SK-N-SH (cell line): ENCODE measurements at regions not wholly inside any gene's neighbourhood (a gene's known extent, or its start where the extent isn't known, plus 50 kb on each side); places are given as distances from the start of the nearest gene placed in this dataset.
A peak's percentile ranks its signal among the peaks of the same experiment; 100 is the strongest.

Source experiments
- CTCF ChIA-PET: fragments of 300-600, 350-600 bp; formaldehyde crosslinking; extraction: SDS; loops from one replicate; lab custom pipeline; 2021; lab: Yijun Ruan, JAX
- POLR2A ChIA-PET: fragments of 350-600 bp; sonication (Branson Sonifier 250); formaldehyde crosslinking; extraction: SDS; loops from one replicate; lab custom pipeline; 2020; ENCODE audit warnings: antibody characterized with exemption, inconsistent platforms; lab: Yijun Ruan, JAX
- DNase-seq: peaks from one replicate; pipeline ENCODE4 v3.0.0; 2012
- H2AFZ ChIP-seq: fragments of 200-600 bp; sonication (generic); 2 replicates; pipeline ENCODE4 v1.8.1; 2016; ENCODE audit warnings: antibody characterized with exemption, mild to moderate bottlenecking, low read depth
- H3F3A ChIP-seq: fragments of 200-600 bp; sonication (generic); replicated peaks from 2 replicates; pipeline ENCODE3; 2016; ENCODE audit warnings: antibody characterized with exemption, mild to moderate bottlenecking; ENCODE audit not compliant: insufficient read depth
- H3K27ac ChIP-seq, 2 experiments: fragments of 200-500 bp in 1 of 2; fragments of 200-600 bp in 1 of 2; sonication (Bioruptor generic) in 1 of 2; sonication (generic), shearing (Covaris generic) in 1 of 2; 2 replicates each; pipeline versions ENCODE4 v1.5.1 to v1.6.1; 2014 to 2016; ENCODE audit warnings: low read depth in 2 of 2, inconsistent platforms in 1 of 2, low read length in 1 of 2, mild to moderate bottlenecking in 1 of 2, mixed read lengths in 1 of 2
- H3K27me3 ChIP-seq: fragments of 200-600 bp; sonication (generic), shearing (Covaris generic); 2 replicates; pipeline ENCODE4 v1.6.1; 2016; ENCODE audit warnings: mixed run types; ENCODE audit not compliant: insufficient read depth
- H3K36me3 ChIP-seq, 2 experiments: fragments of 200-500 bp in 1 of 2; fragments of 200-600 bp in 1 of 2; sonication (Bioruptor generic) in 1 of 2; sonication (generic) in 1 of 2; replicated peaks in 1 of 2; 2 replicates each; pipeline versions ENCODE3 to v1.5.1; 2014 to 2016; ENCODE audit warnings: low read length in 1 of 2, mild to moderate bottlenecking in 1 of 2; ENCODE audit not compliant: insufficient read depth in 2 of 2, control insufficient read depth in 1 of 2
- H3K4me1 ChIP-seq, 2 experiments: fragments of 200-500 bp in 1 of 2; fragments of 200-600 bp in 1 of 2; sonication (Bioruptor generic) in 1 of 2; sonication (generic), shearing (Covaris generic) in 1 of 2; 2 replicates each; pipeline versions ENCODE4 v1.5.1 to v1.6.1; 2014 to 2016; ENCODE audit warnings: low read depth in 1 of 2, low read length in 1 of 2, mixed run types in 1 of 2; ENCODE audit not compliant: insufficient read depth in 2 of 2, control insufficient read depth in 1 of 2
- H3K4me2 ChIP-seq: fragments of 200-600 bp; sonication (generic), shearing (Covaris generic); 2 replicates; pipeline ENCODE4 v1.6.1; 2017; ENCODE audit warnings: mixed run types
- H3K4me3 ChIP-seq, 2 experiments: fragments of 200-500 bp in 1 of 2; fragments of 200-600 bp in 1 of 2; sonication (Bioruptor generic) in 1 of 2; sonication (generic), shearing (Covaris generic) in 1 of 2; 2 replicates each; pipeline versions ENCODE4 v1.5.1 to v1.8.1; 2014 to 2016; ENCODE audit warnings: low read depth in 2 of 2, inconsistent platforms in 1 of 2, low read length in 1 of 2, mild to moderate bottlenecking in 1 of 2, mixed read lengths in 1 of 2, moderate library complexity in 1 of 2
- H3K79me2 ChIP-seq: fragments of 200-600 bp; sonication (generic); 2 replicates; pipeline ENCODE4 v1.8.1; 2017; ENCODE audit warnings: mild to moderate bottlenecking; ENCODE audit not compliant: insufficient read depth
- H3K9ac ChIP-seq: fragments of 200-600 bp; sonication (generic); 2 replicates; pipeline ENCODE4 v1.6.1; 2017; ENCODE audit warnings: mixed run types
- H3K9me2 ChIP-seq: fragments of 200-600 bp; sonication (generic); 2 replicates; pipeline ENCODE4 v1.6.1; 2017; ENCODE audit warnings: mixed run types
- H3K9me3 ChIP-seq: fragments of 200-600 bp; sonication (generic); 2 replicates; pipeline ENCODE4 v1.6.1; 2017; ENCODE audit warnings: mixed run types, mild to moderate bottlenecking, moderate library complexity
- H4K20me1 ChIP-seq: fragments of 200-600 bp; sonication (generic); 2 replicates; pipeline ENCODE4 v1.6.1; 2017; ENCODE audit warnings: mild to moderate bottlenecking, mixed run types; ENCODE audit not compliant: insufficient read depth
- ELF1 ChIP-seq: IDR thresholded peaks from 2 replicates; pipeline ENCODE4 v1.4.0; 2012
- FOSL2 ChIP-seq: IDR thresholded peaks from 2 replicates; pipeline ENCODE4 v1.4.0; 2012; ENCODE audit warnings: low read depth, mild to moderate bottlenecking, moderate library complexity, borderline replicate concordance
- FOXJ3 ChIP-seq: sonication (generic); formaldehyde crosslinking; IDR thresholded peaks from 2 replicates; pipeline ENCODE4 v1.5.1; 2020; ENCODE audit warnings: mild to moderate bottlenecking, missing genetic modification reagents
- FOXM1 ChIP-seq: IDR thresholded peaks from 2 replicates; pipeline ENCODE4 v1.4.0; 2012; ENCODE audit warnings: low read depth, mild to moderate bottlenecking
- GABPA ChIP-seq: IDR thresholded peaks from 2 replicates; pipeline ENCODE4 v1.4.0; 2012; ENCODE audit warnings: low read depth, mild to moderate bottlenecking
- GATA2 ChIP-seq: sonication (generic); formaldehyde crosslinking; IDR thresholded peaks from 2 replicates; pipeline ENCODE4 v1.5.0; 2020; ENCODE audit warnings: mild to moderate bottlenecking, missing genetic modification reagents
- MAX ChIP-seq: IDR thresholded peaks from 2 replicates; pipeline ENCODE4 v1.4.0; 2012; ENCODE audit warnings: low read depth
- NFIC ChIP-seq: IDR thresholded peaks from 2 replicates; pipeline ENCODE4 v1.4.0; 2012; ENCODE audit warnings: borderline replicate concordance
- NRF1 ChIP-seq: IDR thresholded peaks from 2 replicates; pipeline ENCODE4 v1.6.1; 2012; ENCODE audit warnings: low read depth, mild to moderate bottlenecking, low read length
- PBX3 ChIP-seq: IDR thresholded peaks from 2 replicates; pipeline ENCODE4; 2012
- RAD21 ChIP-seq: IDR thresholded peaks from 2 replicates; pipeline ENCODE4 v1.6.1; 2012; ENCODE audit warnings: mild to moderate bottlenecking, low read length
- RCOR1 ChIP-seq: fragments of 150-350 bp; IDR thresholded peaks from 2 replicates; pipeline ENCODE4 v1.6.1; 2017; ENCODE audit warnings: antibody characterized with exemption, low read length
- REST ChIP-seq: IDR thresholded peaks from 2 replicates; pipeline ENCODE4 v1.6.1; 2012; ENCODE audit warnings: mild to moderate bottlenecking, low read depth, low read length, moderate library complexity
- RXRA ChIP-seq: IDR thresholded peaks from 2 replicates; pipeline ENCODE4 v1.4.0; 2012; ENCODE audit warnings: low read depth, mild to moderate bottlenecking, borderline replicate concordance
- SIN3A ChIP-seq: IDR thresholded peaks from 2 replicates; pipeline ENCODE4 v1.6.1; 2012; ENCODE audit warnings: low read depth, mild to moderate bottlenecking, low read length, moderate library complexity, borderline replicate concordance
- SMC3 ChIP-seq: IDR thresholded peaks from 2 replicates; pipeline ENCODE4 v1.6.1; 2012; ENCODE audit warnings: low read depth, low read length, improper control_type of control experiment
- TCF12 ChIP-seq: IDR thresholded peaks from 2 replicates; pipeline ENCODE4 v1.4.0; 2012
- TEAD4 ChIP-seq: IDR thresholded peaks from 2 replicates; pipeline ENCODE4 v1.4.0; 2012; ENCODE audit warnings: mild to moderate bottlenecking, borderline replicate concordance; ENCODE audit not compliant: insufficient read depth
- WGBS: methylation state at CpG from one replicate; pipeline ENCODE4 v1.1.6; 2017; ENCODE audit warnings: low lambda C conversion rate; 5-methylcytosine and 5-hydroxymethylcytosine counted together

- Histone ChIP-seq H3F3A (peaks cover 21% of the 10 kb centered on the region), H4K20me1 (no peaks in the 10 kb centered on the region), H2AFZ (no peak overlapping the region), H3K9me2 (no peaks in the 10 kb centered on the region), H3K36me3 (no peaks in the 10 kb centered on the region), H3K79me2 (no peaks in the 10 kb centered on the region), H3K4me1 (peaks cover 0 to 24% of the 10 kb centered on the region in 2 experiments; a peak in 2 of 4 replicates), H3K27me3 (no peaks in the 10 kb centered on the region), H3K9ac (no peak overlapping the region), H3K4me2 (no peak overlapping the region), H3K9me3 (no peaks in the 10 kb centered on the region; the same call in 1 of the 2 replicates), H3K4me3 (no peak overlapping the region), H3K27ac (no peak overlapping the region)
- TF ChIP-seq RXRA (no peak), FOXJ3 (CRISPR knock-in tag) (no peak), FOXM1 (no peak), TEAD4 (no peak), SMC3 (no peak), GABPA (no peak), SIN3A (no peak), FOSL2 (no peak), MAX (no peak), GATA2 (CRISPR knock-in tag) (no peak), ELF1 (no peak)
- POLR2A ChIA-PET, result no interaction called here
- WGBS, result 36% methylated on average over 1 of the region's 1 CpG
- DNase-seq, result no peak
- CTCF ChIA-PET, result no interaction called here
Measured at GRCh38 chr2:226585130-226585561, 214.5 kb downstream of the IRS1 start.

GRCh38 chr2:226584518-226585055, 215.0 kb downstream of the IRS1 start:
- Histone ChIP-seq H3K27ac (peak overlapping the region in 1 of 2 experiments; percentile 62; a peak in 1 of 4 replicates), H3F3A (peaks cover 21% of the 10 kb centered on the region), H3K79me2 (no peaks in the 10 kb centered on the region)
- WGBS, result 69% methylated on average over 3 of the region's 3 CpGs
- CTCF ChIA-PET, result no interaction called here
- TF ChIP-seq GATA2 (CRISPR knock-in tag), result no peak
- TF ChIP-seq ELF1, result no peak
- TF ChIP-seq RAD21, result no peak
- no peak for TF ChIP-seq FOXJ3 (CRISPR knock-in tag)
- no peak for TF ChIP-seq PBX3
- no peak for TF ChIP-seq NRF1
- no peak for TF ChIP-seq RCOR1
- TF ChIP-seq TCF12, result no peak
- no peak for TF ChIP-seq NFIC
- no peak for TF ChIP-seq REST
- TF ChIP-seq, all 33 proteins: peak for 0
- DNase-seq, result no peak
- Histone ChIP-seq H3K4me2 (no peak overlapping the region), H2AFZ (peak overlapping the region; percentile 18; the same call in 1 of the 2 replicates), H3K9me3 (no peaks in the 10 kb centered on the region; the same call in 1 of the 2 replicates), H3K4me1 (peaks cover 0 to 24% of the 10 kb centered on the region in 2 experiments; a peak in 2 of 4 replicates), H3K4me3 (no peak overlapping the region), H3K27me3 (no peaks in the 10 kb centered on the region), H3K36me3 (no peaks in the 10 kb centered on the region), H3K9ac (no peak overlapping the region), H3K9me2 (no peaks in the 10 kb centered on the region), H4K20me1 (no peaks in the 10 kb centered on the region)
- POLR2A ChIA-PET, result no interaction called here
